IMR-90 (cell line): ENCODE measurements at regions not wholly inside any gene's neighbourhood (a gene's known extent, or its start where the extent isn't known, plus 50 kb on each side); places are given as distances from the start of the nearest gene placed in this dataset.

Experiments
- MXI1 ChIP-seq: IDR thresholded peaks from 2 replicates; pipeline ENCODE4 v1.6.1; 2012; ENCODE audit warnings: low read depth, mild to moderate bottlenecking, low read length, moderate library complexity, borderline replicate concordance
- RAD21 ChIP-seq: IDR thresholded peaks from 2 replicates; pipeline ENCODE4 v1.6.1; 2012; ENCODE audit warnings: low read length, improper control_type of control experiment
- RCOR1 ChIP-seq: IDR thresholded peaks from 2 replicates; pipeline ENCODE4 v1.6.1; 2012; ENCODE audit warnings: mild to moderate bottlenecking, low read length, improper control_type of control experiment; ENCODE audit not compliant: insufficient replicate concordance
- TF ChIP-seq, protein P1 (sequence below): conservative IDR thresholded peaks from 2 replicates; pipeline ENCODE4 v1.5.1; 2012; ENCODE audit warnings: mild to moderate bottlenecking, low read depth, low read length, improper control_type of control experiment

DNA sequence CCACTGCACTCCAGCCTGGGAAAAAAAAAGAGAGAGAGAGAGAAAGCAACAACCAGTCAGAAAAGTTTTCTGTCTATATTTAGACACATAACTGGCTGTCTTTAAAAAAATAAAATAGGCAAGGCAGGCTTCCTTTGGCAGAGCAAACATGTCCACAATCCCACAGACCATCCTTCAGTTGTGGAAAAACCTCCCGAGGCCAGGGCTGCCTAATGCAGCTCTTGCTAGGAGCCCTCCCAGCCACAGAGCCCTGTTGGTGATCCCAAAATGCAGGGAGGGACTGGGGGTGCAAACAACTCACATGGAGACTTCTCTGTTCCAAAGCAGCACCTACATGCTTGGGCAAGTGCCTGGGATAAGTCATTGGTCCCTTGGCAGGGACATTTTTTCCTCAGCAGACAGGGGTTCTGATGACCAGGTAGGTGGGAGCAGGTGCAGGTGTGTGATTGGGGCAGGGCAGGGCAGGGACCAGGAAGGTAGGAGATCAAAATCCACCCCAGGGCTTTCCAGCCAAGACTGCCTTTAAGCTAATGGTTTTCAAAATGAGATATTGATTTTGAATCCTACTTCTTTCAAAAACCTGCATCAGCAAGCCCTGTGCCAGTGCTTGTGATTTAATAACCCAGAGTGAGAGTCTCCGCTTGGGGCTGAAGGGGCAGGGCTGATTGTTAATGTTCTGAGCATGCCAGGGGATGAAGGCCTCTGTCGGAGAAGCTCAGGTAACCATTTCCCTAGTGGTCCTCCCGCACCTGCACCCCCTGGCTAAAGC, 178.5 kb downstream of the USP12 start:
- TF ChIP-seq RCOR1: no peak
- TF ChIP-seq, protein P1, sequence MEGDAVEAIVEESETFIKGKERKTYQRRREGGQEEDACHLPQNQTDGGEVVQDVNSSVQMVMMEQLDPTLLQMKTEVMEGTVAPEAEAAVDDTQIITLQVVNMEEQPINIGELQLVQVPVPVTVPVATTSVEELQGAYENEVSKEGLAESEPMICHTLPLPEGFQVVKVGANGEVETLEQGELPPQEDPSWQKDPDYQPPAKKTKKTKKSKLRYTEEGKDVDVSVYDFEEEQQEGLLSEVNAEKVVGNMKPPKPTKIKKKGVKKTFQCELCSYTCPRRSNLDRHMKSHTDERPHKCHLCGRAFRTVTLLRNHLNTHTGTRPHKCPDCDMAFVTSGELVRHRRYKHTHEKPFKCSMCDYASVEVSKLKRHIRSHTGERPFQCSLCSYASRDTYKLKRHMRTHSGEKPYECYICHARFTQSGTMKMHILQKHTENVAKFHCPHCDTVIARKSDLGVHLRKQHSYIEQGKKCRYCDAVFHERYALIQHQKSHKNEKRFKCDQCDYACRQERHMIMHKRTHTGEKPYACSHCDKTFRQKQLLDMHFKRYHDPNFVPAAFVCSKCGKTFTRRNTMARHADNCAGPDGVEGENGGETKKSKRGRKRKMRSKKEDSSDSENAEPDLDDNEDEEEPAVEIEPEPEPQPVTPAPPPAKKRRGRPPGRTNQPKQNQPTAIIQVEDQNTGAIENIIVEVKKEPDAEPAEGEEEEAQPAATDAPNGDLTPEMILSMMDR: no peak
- TF ChIP-seq MXI1: no peak
- TF ChIP-seq RAD21: no peak
